HEK293T (cell line): ENCODE measurements at regions not wholly inside any gene's neighbourhood (a gene's known extent, or its start where the extent isn't known, plus 50 kb on each side); places are given as distances from the start of the nearest gene placed in this dataset.

Source experiments
- ARNT ChIP-seq: fragments of 450-650 bp; IDR thresholded peaks from 2 replicates; pipeline ENCODE4 v1.6.1; 2017; ENCODE audit warnings: mild to moderate bottlenecking
- SUZ12 ChIP-seq: fragments of 450-650 bp; IDR thresholded peaks from 2 replicates; pipeline ENCODE4 v1.6.1; 2016; ENCODE audit warnings: mild to moderate bottlenecking
- TARDBP ChIP-seq: fragments of 450-650 bp; IDR thresholded peaks from 2 replicates; pipeline ENCODE4 v1.6.1; 2016

GRCh38 chr13:34618654-34619053 lies 323.4 kb upstream of the NBEA start:
- no peak for TF ChIP-seq ARNT
- no peak for TF ChIP-seq TARDBP
- no peak for TF ChIP-seq SUZ12
